HEK293 (cell line): ENCODE measurements at regions not wholly inside any gene's neighbourhood (a gene's known extent, or its start where the extent isn't known, plus 50 kb on each side); places are given as distances from the start of the nearest gene placed in this dataset.

Source experiments
- ATF2 ChIP-seq: fragments of 450-650 bp; formaldehyde crosslinking; IDR thresholded peaks from 2 replicates; pipeline ENCODE4 v1.5.1; 2016; ENCODE audit warnings: missing biosample characterization, missing genetic modification characterization, low read depth
- CTCF ChIP-seq: fragments of 450-650 bp; formaldehyde crosslinking; IDR thresholded peaks from 2 replicates; pipeline ENCODE4 v1.5.1; 2016; ENCODE audit warnings: missing biosample characterization, missing genetic modification characterization
- KLF16 ChIP-seq: fragments of 450-650 bp; formaldehyde crosslinking; IDR thresholded peaks from 2 replicates; pipeline ENCODE4 v1.5.1; 2017; ENCODE audit warnings: missing biosample characterization, missing genetic modification characterization
- REST ChIP-seq: fragments of 450-650 bp; formaldehyde crosslinking; IDR thresholded peaks from 2 replicates; pipeline ENCODE4 v1.5.1; 2016; ENCODE audit warnings: missing biosample characterization, missing genetic modification characterization
- SP2 ChIP-seq: fragments of 450-650 bp; formaldehyde crosslinking; IDR thresholded peaks from 2 replicates; pipeline ENCODE4 v1.5.1; 2016; ENCODE audit warnings: missing biosample characterization, missing genetic modification characterization
- YY1 ChIP-seq: fragments of 450-650 bp; formaldehyde crosslinking; IDR thresholded peaks from 2 replicates; pipeline ENCODE4 v1.5.1; 2018; ENCODE audit warnings: missing biosample characterization, missing genetic modification characterization
- ZNF211 ChIP-seq: fragments of 450-650 bp; formaldehyde crosslinking; IDR thresholded peaks from 2 replicates; pipeline ENCODE4 v1.5.1; 2016; ENCODE audit warnings: low read depth, missing biosample characterization, missing genetic modification characterization
- ZNF362 ChIP-seq: fragments of 450-650 bp; formaldehyde crosslinking; IDR thresholded peaks from 2 replicates; pipeline ENCODE4 v1.5.1; 2016; ENCODE audit warnings: missing biosample characterization, missing genetic modification characterization
- ZNF670 ChIP-seq: fragments of 450-650 bp; formaldehyde crosslinking; IDR thresholded peaks from 2 replicates; pipeline ENCODE4 v1.5.1; 2016; ENCODE audit warnings: missing biosample characterization, missing genetic modification characterization, low read depth
- ZNF777 ChIP-seq: fragments of 450-650 bp; formaldehyde crosslinking; IDR thresholded peaks from 2 replicates; pipeline ENCODE4 v1.5.1; 2017; ENCODE audit warnings: missing biosample characterization, missing genetic modification characterization, borderline replicate concordance
- ZNF843 ChIP-seq: fragments of 450-650 bp; formaldehyde crosslinking; IDR thresholded peaks from 2 replicates; pipeline ENCODE4 v1.5.1; 2016; ENCODE audit warnings: missing biosample characterization, missing genetic modification characterization

GRCh38 chr4:81802285-81802846, 330.7 kb upstream of the RASGEF1B start:
- no peak for TF ChIP-seq ZNF777 (tag by site-specific recombination)
- TF ChIP-seq CTCF (tag by site-specific recombination): no peak
- TF ChIP-seq SP2 (tag by site-specific recombination): no peak
- TF ChIP-seq ZNF670 (tag by site-specific recombination): no peak
- no peak for TF ChIP-seq ATF2
- no peak for TF ChIP-seq REST (tag by site-specific recombination)
- TF ChIP-seq ZNF843 (tag by site-specific recombination): no peak
- no peak for TF ChIP-seq ZNF362 (tag by site-specific recombination)
- TF ChIP-seq YY1 (tag by site-specific recombination): no peak
- TF ChIP-seq ZNF211 (tag by site-specific recombination): no peak
- no peak for TF ChIP-seq KLF16
